Smooth muscle cell (in vitro differentiated cells): ENCODE measurements at regions not wholly inside any gene's neighbourhood (a gene's known extent, or its start where the extent isn't known, plus 50 kb on each side); places are given as distances from the start of the nearest gene placed in this dataset.

Experiments
- DNase-seq: peaks from one replicate; lab custom pipeline; 2025; ENCODE audit not compliant: unreplicated experiment; lab: John Stamatoyannopoulos, UW
- H2AFZ ChIP-seq: fragments of 200-600 bp; sonication (generic); 2 replicates; pipeline ENCODE4 v1.6.0; 2016; ENCODE audit warnings: antibody characterized with exemption, low read depth, mild to moderate bottlenecking
- H3F3A ChIP-seq: fragments of 200-600 bp; sonication (generic); 2 replicates; pipeline ENCODE4 v1.6.0; 2017; ENCODE audit warnings: antibody characterized with exemption, low read depth
- H3K27ac ChIP-seq: fragments of 200-600 bp; sonication (generic); 2 replicates; pipeline ENCODE4 v1.5.1; 2016; ENCODE audit warnings: low read depth, mild to moderate bottlenecking
- H3K27me3 ChIP-seq: fragments of 200-600 bp; sonication (generic); 2 replicates; pipeline ENCODE4 v1.6.1; 2016; ENCODE audit warnings: low read depth, mild to moderate bottlenecking
- H3K36me3 ChIP-seq: fragments of 200-600 bp; sonication (generic); 2 replicates; pipeline ENCODE4 v1.5.1; 2016; ENCODE audit warnings: low read depth
- H3K4me1 ChIP-seq: fragments of 200-600 bp; sonication (generic); 2 replicates; pipeline ENCODE4 v1.5.1; 2016; ENCODE audit warnings: low read depth
- H3K4me2 ChIP-seq: fragments of 200-600 bp; sonication (generic); 2 replicates; pipeline ENCODE4 v1.6.0; 2016; ENCODE audit warnings: mild to moderate bottlenecking
- H3K4me3 ChIP-seq: fragments of 200-600 bp; sonication (generic); 2 replicates; pipeline ENCODE4 v1.5.1; 2016; ENCODE audit warnings: mild to moderate bottlenecking
- H3K79me2 ChIP-seq: fragments of 200-600 bp; sonication (generic); 2 replicates; pipeline ENCODE4 v1.6.0; 2016; ENCODE audit warnings: low read depth, mild to moderate bottlenecking
- H3K9ac ChIP-seq: fragments of 200-600 bp; sonication (generic); 2 replicates; pipeline ENCODE4 v1.6.0; 2016; ENCODE audit warnings: low read depth
- H3K9me3 ChIP-seq: fragments of 200-600 bp; sonication (generic); replicated peaks from 2 replicates; pipeline ENCODE4 v1.5.1; 2016; ENCODE audit warnings: low read depth
- H4K20me1 ChIP-seq: fragments of 200-600 bp; sonication (generic); 2 replicates; pipeline ENCODE4 v1.6.0; 2016; ENCODE audit warnings: low read depth
- WGBS: methylation state at CpG from one replicate; pipeline ENCODE4 v1.1.7; 2016; ENCODE audit warnings: low lambda C conversion rate; 5-methylcytosine and 5-hydroxymethylcytosine counted together
- TF ChIP-seq, protein P1 (sequence below): fragments of 200-600 bp; sonication (generic); IDR thresholded peaks from 2 replicates; pipeline ENCODE4 v1.5.1; 2017; ENCODE audit warnings: borderline replicate concordance, mild to moderate bottlenecking, antibody characterized with exemption; ENCODE audit not compliant: insufficient read depth, poor library complexity, severe bottlenecking

DNA sequence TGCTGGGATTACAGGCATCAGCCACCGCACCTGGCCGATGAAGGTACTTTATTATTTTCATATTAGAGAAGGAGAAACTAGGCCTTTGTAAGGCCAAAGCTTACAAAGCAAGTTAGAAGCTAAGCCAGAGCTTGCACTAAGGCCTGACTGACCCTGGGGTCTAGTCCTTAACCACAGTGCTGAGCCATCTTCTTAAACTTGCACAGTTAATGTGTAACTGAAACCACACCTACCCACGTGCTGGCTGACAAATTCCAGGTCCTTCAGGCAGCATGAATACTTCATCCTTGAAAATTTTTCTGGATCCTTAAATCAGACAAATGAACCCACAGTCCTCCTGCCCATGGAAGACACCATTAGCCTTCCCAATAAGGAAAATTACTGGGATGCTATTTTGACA lies 880.6 kb downstream of the UQCRFS1 start:
- TF ChIP-seq, protein P1, sequence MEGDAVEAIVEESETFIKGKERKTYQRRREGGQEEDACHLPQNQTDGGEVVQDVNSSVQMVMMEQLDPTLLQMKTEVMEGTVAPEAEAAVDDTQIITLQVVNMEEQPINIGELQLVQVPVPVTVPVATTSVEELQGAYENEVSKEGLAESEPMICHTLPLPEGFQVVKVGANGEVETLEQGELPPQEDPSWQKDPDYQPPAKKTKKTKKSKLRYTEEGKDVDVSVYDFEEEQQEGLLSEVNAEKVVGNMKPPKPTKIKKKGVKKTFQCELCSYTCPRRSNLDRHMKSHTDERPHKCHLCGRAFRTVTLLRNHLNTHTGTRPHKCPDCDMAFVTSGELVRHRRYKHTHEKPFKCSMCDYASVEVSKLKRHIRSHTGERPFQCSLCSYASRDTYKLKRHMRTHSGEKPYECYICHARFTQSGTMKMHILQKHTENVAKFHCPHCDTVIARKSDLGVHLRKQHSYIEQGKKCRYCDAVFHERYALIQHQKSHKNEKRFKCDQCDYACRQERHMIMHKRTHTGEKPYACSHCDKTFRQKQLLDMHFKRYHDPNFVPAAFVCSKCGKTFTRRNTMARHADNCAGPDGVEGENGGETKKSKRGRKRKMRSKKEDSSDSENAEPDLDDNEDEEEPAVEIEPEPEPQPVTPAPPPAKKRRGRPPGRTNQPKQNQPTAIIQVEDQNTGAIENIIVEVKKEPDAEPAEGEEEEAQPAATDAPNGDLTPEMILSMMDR: no peak
- no peak overlapping the region for H2AFZ ChIP-seq
- no peak overlapping the region for H3K27ac ChIP-seq
- no peaks in the 10 kb centered on the region for H4K20me1 ChIP-seq
- H3K9ac ChIP-seq: no peak overlapping the region
- H3K4me2 ChIP-seq: no peak overlapping the region
- no peaks in the 10 kb centered on the region for H3K9me3 ChIP-seq
- no peaks in the 10 kb centered on the region for H3K36me3 ChIP-seq
- no peaks in the 10 kb centered on the region for H3K4me1 ChIP-seq
- 79% methylated on average over 3 of the region's 3 CpGs for WGBS
- no peaks in the 10 kb centered on the region for H3F3A ChIP-seq
- H3K79me2 ChIP-seq: no peaks in the 10 kb centered on the region
- no peak for DNase-seq
- H3K4me3 ChIP-seq: no peak overlapping the region
- no peaks in the 10 kb centered on the region for H3K27me3 ChIP-seq

DNA sequence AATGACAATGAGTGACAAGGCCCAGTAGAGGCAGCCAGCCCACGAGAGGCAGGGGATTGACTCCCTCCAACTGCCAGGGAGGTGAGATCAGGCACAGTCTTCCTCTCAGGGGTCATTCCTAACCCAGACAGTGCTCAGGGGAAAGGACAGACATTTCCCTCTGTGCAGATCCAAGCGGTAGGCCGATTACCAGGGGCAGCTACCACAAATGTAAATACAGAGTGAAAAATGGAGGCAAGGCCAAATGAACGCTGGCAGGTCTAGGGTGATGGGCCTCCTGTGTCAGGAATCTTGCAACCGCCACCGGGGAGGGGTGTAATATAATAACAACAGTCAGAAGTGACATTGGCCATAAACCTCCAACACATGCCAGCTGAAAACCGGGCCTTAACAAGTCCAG lies 881.4 kb downstream of the UQCRFS1 start:
- Histone ChIP-seq H3F3A (no peaks in the 10 kb centered on the region), H3K4me2 (no peak overlapping the region), H4K20me1 (no peaks in the 10 kb centered on the region), H3K9me3 (no peaks in the 10 kb centered on the region), H3K27me3 (no peaks in the 10 kb centered on the region), H3K4me3 (no peak overlapping the region), H3K27ac (no peak overlapping the region), H3K79me2 (no peaks in the 10 kb centered on the region), H3K4me1 (no peaks in the 10 kb centered on the region), H3K9ac (no peak overlapping the region), H2AFZ (no peak overlapping the region), H3K36me3 (no peaks in the 10 kb centered on the region)
- DNase-seq: no peak
- TF ChIP-seq, protein P1: no peak
- 88% methylated on average over 7 of the region's 7 CpGs for WGBS

DNA sequence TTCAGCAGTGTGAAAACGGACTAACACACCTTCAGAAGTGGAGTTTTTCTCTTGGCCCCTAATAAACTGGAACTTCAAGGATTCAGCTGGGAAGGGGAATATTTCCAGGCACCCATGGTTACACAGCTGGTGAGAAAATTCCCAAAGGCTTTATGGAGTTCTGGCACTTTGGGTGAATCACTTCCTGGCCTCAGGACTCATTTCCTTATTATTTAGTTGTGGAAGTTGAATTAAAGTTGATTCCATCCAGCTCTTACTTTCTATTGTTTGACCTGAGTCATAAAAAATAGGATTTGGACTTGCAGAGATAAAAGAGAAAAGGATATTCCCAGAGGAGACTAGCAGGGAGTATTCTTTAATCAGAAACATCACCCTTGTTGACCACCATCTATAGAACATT lies 882.1 kb downstream of the UQCRFS1 start:
- Histone ChIP-seq H3K27me3 (no peaks in the 10 kb centered on the region), H3K9ac (no peak overlapping the region), H4K20me1 (no peaks in the 10 kb centered on the region), H3K4me3 (no peak overlapping the region), H3K4me1 (no peaks in the 10 kb centered on the region), H3F3A (no peaks in the 10 kb centered on the region), H3K36me3 (no peaks in the 10 kb centered on the region), H3K9me3 (no peaks in the 10 kb centered on the region), H3K79me2 (no peaks in the 10 kb centered on the region), H2AFZ (no peak overlapping the region), H3K4me2 (no peak overlapping the region), H3K27ac (no peak overlapping the region)
- TF ChIP-seq, protein P1: no peak
- WGBS: 72% methylated on average over 1 of the region's 1 CpG
- DNase-seq: no peak

DNA sequence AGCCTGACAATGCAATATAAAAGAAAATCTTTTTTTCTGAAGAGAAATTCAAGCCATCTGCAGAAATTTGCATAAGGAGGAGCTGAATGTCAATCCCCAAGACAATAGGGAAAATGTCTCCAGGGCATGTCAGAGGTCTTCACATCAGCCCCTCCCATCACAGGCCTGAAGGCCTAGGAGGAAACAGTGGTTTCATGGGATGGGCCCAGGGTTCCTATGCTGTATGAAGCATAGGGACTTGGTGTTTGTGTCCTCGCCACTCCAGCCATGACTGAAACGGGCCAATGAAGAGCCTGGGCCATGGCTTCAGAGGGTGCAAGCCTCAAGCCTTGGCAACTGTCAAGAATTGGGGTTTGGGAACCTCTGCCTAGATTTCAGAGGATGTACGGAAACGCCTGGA lies 883.5 kb downstream of the UQCRFS1 start:
- TF ChIP-seq, protein P1: no peak
- Histone ChIP-seq H3K9me3 (no peaks in the 10 kb centered on the region), H3K27ac (no peak overlapping the region), H3K27me3 (no peaks in the 10 kb centered on the region), H3K4me2 (no peak overlapping the region), H3K4me1 (no peaks in the 10 kb centered on the region), H4K20me1 (no peaks in the 10 kb centered on the region), H3F3A (no peaks in the 10 kb centered on the region), H3K4me3 (no peak overlapping the region), H3K79me2 (no peaks in the 10 kb centered on the region), H3K36me3 (no peaks in the 10 kb centered on the region), H3K9ac (no peak overlapping the region), H2AFZ (no peak overlapping the region)
- no peak for DNase-seq
- WGBS: 83% methylated on average over 4 of the region's 4 CpGs
